Neural progenitor cell (in vitro differentiated cells): ENCODE measurements at regions not wholly inside any gene's neighbourhood (a gene's known extent, or its start where the extent isn't known, plus 50 kb on each side); places are given as distances from the start of the nearest gene placed in this dataset.

Source experiments
- DNase-seq: peaks from one replicate; pipeline ENCODE4 v3.0.0-alpha.2; 2016; ENCODE audit warnings: low spot score
- H2AFZ ChIP-seq: fragments of 200-600 bp; sonication (generic); replicated peaks from 2 replicates; pipeline ENCODE4 v1.6.1; 2016; ENCODE audit warnings: antibody characterized with exemption
- H3F3A ChIP-seq: fragments of 200-600 bp; sonication (generic); 2 replicates; pipeline ENCODE4 v1.6.1; 2016; ENCODE audit warnings: antibody characterized with exemption, low read depth
- H3K27ac ChIP-seq: fragments of 200-600 bp; sonication (generic); 2 replicates; pipeline ENCODE4 v1.5.1; 2016; ENCODE audit warnings: mild to moderate bottlenecking
- H3K27me3 ChIP-seq: fragments of 200-600 bp; sonication (generic); 2 replicates; pipeline ENCODE4 v1.6.1; 2016; ENCODE audit warnings: mild to moderate bottlenecking, moderate library complexity
- H3K36me3 ChIP-seq: fragments of 200-600 bp; sonication (generic); 2 replicates; pipeline ENCODE4 v1.5.1; 2016
- H3K4me1 ChIP-seq: fragments of 200-600 bp; sonication (generic); 2 replicates; pipeline ENCODE4 v1.6.1; 2016; ENCODE audit warnings: mixed run types
- H3K4me2 ChIP-seq: fragments of 200-600 bp; sonication (generic); 2 replicates; pipeline ENCODE4 v1.6.1; 2016
- H3K4me3 ChIP-seq: fragments of 200-600 bp; sonication (generic); 2 replicates; pipeline ENCODE4 v1.5.1; 2016
- H3K79me2 ChIP-seq: fragments of 200-600 bp; sonication (generic); 2 replicates; pipeline ENCODE4 v1.6.1; 2016; ENCODE audit warnings: low read depth
- H3K9ac ChIP-seq: fragments of 200-600 bp; sonication (generic); 2 replicates; pipeline ENCODE4 v1.6.1; 2016
- H3K9me3 ChIP-seq: fragments of 200-600 bp; sonication (generic); 2 replicates; pipeline ENCODE4 v1.5.1; 2016; ENCODE audit warnings: low read depth
- H4K20me1 ChIP-seq: fragments of 200-600 bp; sonication (generic); 2 replicates; pipeline ENCODE4 v1.6.1; 2016; ENCODE audit warnings: low read depth
- H3K27ac Mint-ChIP-seq: 3 replicates; pipeline ENCODE4 v1.8.0; 2021; ENCODE audit warnings: mixed read lengths
- H3K27me3 Mint-ChIP-seq: 2 replicates; pipeline ENCODE4 v1.8.0; 2022; ENCODE audit warnings: low read depth, mild to moderate bottlenecking, inconsistent platforms, moderate library complexity, mixed read lengths; ENCODE audit not compliant: insufficient read depth
- H3K36me3 Mint-ChIP-seq: 3 replicates; pipeline ENCODE4 v1.8.0; 2021; ENCODE audit warnings: mixed read lengths
- H3K4me1 Mint-ChIP-seq: 3 replicates; pipeline ENCODE4 v1.8.0; 2021; ENCODE audit warnings: mixed read lengths
- H3K4me3 Mint-ChIP-seq: 3 replicates; pipeline ENCODE4 v1.8.0; 2021; ENCODE audit warnings: mild to moderate bottlenecking, moderate library complexity, mixed read lengths
- H3K9me3 Mint-ChIP-seq: 3 replicates; pipeline ENCODE4 v1.8.0; 2020; ENCODE audit warnings: mixed read lengths
- CTCF ChIP-seq: fragments of 200-600 bp; sonication (generic); IDR thresholded peaks from 2 replicates; pipeline ENCODE4 v1.5.1; 2017; ENCODE audit warnings: antibody characterized with exemption, mild to moderate bottlenecking
- EZH2 ChIP-seq: fragments of 200-600 bp; sonication (generic); IDR thresholded peaks from 2 replicates; pipeline ENCODE4 v1.6.1; 2017; ENCODE audit warnings: antibody characterized with exemption, mild to moderate bottlenecking, moderate library complexity
- EZH2phosphoT487 ChIP-seq: fragments of 200-600 bp; sonication (generic); IDR thresholded peaks from 2 replicates; pipeline ENCODE4 v1.6.1; 2017; ENCODE audit warnings: antibody characterized with exemption

DNA sequence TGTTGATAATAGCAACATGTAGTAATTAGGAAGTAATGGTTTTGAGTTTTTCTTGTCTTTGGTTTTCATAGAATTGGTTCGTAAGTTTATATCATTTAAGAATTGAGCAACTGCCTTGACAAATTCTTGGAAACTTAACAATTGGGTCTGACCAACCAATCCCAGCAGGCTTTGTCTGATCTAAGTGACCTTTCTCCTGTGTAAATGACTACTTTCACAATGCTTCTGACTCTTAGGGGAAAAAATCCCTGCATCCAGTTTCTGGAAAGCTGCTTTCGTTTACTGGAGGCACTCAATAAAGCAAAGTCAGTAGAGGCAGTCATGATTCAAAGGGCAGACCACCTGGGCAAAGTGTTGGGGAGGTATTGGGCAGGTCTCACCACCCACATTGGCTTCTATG lies 303.6 kb upstream of the FAM78B start:
- no peak for DNase-seq
- Mint-ChIP-seq H3K4me3 (no peak overlapping the region), H3K27ac (no peak overlapping the region), H3K4me1 (peaks cover 21% of the 10 kb centered on the region), H3K27me3 (no peaks in the 10 kb centered on the region), H3K36me3 (no peaks in the 10 kb centered on the region), H3K9me3 (peaks cover under 1% of the 10 kb centered on the region)
- Histone ChIP-seq H3K9ac (no peak overlapping the region), H3F3A (no peaks in the 10 kb centered on the region), H3K9me3 (no peaks in the 10 kb centered on the region), H3K36me3 (no peaks in the 10 kb centered on the region), H2AFZ (no peak overlapping the region), H3K79me2 (no peaks in the 10 kb centered on the region), H4K20me1 (no peaks in the 10 kb centered on the region), H3K4me1 (peaks cover 4% of the 10 kb centered on the region), H3K4me2 (no peak overlapping the region), H3K27ac (no peak overlapping the region), H3K4me3 (no peak overlapping the region), H3K27me3 (no peaks in the 10 kb centered on the region)
- TF ChIP-seq CTCF (no peak), EZH2phosphoT487 (no peak), EZH2 (no peak)

GRCh38 chr1:166471359-166471758 lies 304.6 kb upstream of the FAM78B start:
- no peaks in the 10 kb centered on the region for H3K36me3 Mint-ChIP-seq

DNA sequence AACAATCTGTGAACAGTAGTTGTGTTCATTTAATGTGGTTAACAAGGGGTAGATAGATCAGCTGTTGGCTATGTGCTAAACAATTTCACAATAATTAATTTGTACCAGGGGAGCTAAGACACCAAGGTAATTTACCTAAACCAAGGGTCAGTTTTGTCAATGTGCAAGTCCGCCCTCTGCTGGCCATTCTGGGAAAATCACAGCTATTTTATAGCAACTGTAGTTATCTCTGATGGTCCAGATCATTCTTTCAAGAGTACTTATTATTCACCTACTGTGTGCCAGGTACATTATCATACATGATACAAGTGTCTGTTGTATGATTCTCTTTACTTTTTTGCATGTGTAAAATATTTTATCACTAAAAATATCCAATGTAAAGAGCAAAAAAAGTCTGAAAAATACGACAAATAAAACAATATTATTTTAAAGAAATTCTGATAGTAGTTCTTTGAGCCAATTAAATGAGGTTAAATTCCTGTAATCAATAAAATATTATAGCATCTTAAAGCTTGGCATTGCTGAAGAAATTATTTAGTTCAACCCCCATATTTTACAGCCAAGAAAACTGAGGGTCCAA lies 312.3 kb upstream of the FAM78B start:
- Histone ChIP-seq H3K9ac (no peak overlapping the region), H3K4me1 (no peaks in the 10 kb centered on the region), H3K27ac (no peak overlapping the region), H3K9me3 (no peaks in the 10 kb centered on the region), H4K20me1 (no peaks in the 10 kb centered on the region), H3F3A (no peaks in the 10 kb centered on the region), H3K27me3 (no peaks in the 10 kb centered on the region), H3K79me2 (no peaks in the 10 kb centered on the region), H2AFZ (no peak overlapping the region), H3K4me3 (no peak overlapping the region), H3K4me2 (no peak overlapping the region), H3K36me3 (no peaks in the 10 kb centered on the region)
- Mint-ChIP-seq H3K27ac (no peak overlapping the region), H3K9me3 (no peaks in the 10 kb centered on the region), H3K4me3 (no peak overlapping the region), H3K36me3 (no peaks in the 10 kb centered on the region), H3K4me1 (no peaks in the 10 kb centered on the region), H3K27me3 (no peaks in the 10 kb centered on the region)
- TF ChIP-seq EZH2 (no peak), CTCF (peak; percentile 89)
- peak; percentile 56 for DNase-seq

More at GRCh38 chr1:166471359-166471758, 304.6 kb upstream of the FAM78B start:
- no peaks in the 10 kb centered on the region for H3K9me3 ChIP-seq
- no peaks in the 10 kb centered on the region for H3K27me3 Mint-ChIP-seq
- TF ChIP-seq CTCF = no peak
- TF ChIP-seq EZH2 = no peak
- no peak for TF ChIP-seq EZH2phosphoT487
- peaks cover 4% of the 10 kb centered on the region for H3K4me1 ChIP-seq
- peak; percentile 12 for DNase-seq
- no peaks in the 10 kb centered on the region for H3K27me3 ChIP-seq
- no peak overlapping the region for H3K4me3 Mint-ChIP-seq
- H3K4me2 ChIP-seq = peak overlapping the region; percentile 6
- H3K9me3 Mint-ChIP-seq = no peaks in the 10 kb centered on the region
- no peaks in the 10 kb centered on the region for H3F3A ChIP-seq
- H3K36me3 ChIP-seq = no peaks in the 10 kb centered on the region
- no peak overlapping the region for H3K27ac Mint-ChIP-seq
- no peaks in the 10 kb centered on the region for H4K20me1 ChIP-seq
- no peak overlapping the region for H2AFZ ChIP-seq
- no peak overlapping the region for H3K4me3 ChIP-seq
- H3K27ac ChIP-seq = no peak overlapping the region
- no peaks in the 10 kb centered on the region for H3K79me2 ChIP-seq
- H3K9ac ChIP-seq = no peak overlapping the region
- H3K4me1 Mint-ChIP-seq = peaks cover 21% of the 10 kb centered on the region
